ENCODE measurements at regions not wholly inside any gene's neighbourhood (a gene's known extent, or its start where the extent isn't known, plus 50 kb on each side); places are given as distances from the start of the nearest gene placed in this dataset.

- TF ChIP-seq, protein P1, sequence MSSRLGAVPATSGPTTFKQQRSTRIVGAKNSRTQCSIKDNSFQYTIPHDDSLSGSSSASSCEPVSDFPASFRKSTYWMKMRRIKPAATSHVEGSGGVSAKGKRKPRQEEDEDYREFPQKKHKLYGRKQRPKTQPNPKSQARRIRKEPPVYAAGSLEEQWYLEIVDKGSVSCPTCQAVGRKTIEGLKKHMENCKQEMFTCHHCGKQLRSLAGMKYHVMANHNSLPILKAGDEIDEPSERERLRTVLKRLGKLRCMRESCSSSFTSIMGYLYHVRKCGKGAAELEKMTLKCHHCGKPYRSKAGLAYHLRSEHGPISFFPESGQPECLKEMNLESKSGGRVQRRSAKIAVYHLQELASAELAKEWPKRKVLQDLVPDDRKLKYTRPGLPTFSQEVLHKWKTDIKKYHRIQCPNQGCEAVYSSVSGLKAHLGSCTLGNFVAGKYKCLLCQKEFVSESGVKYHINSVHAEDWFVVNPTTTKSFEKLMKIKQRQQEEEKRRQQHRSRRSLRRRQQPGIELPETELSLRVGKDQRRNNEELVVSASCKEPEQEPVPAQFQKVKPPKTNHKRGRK (CRISPR knock-in tag; IDR thresholded peaks at IDR 0.05; ENCODE audit: borderline replicate concordance), result no peak
- TF ChIP-seq, protein P2, sequence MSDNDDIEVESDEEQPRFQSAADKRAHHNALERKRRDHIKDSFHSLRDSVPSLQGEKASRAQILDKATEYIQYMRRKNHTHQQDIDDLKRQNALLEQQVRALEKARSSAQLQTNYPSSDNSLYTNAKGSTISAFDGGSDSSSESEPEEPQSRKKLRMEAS (CRISPR knock-in tag; IDR thresholded peaks at IDR 0.05), result no peak
- TF ChIP-seq, protein P3, sequence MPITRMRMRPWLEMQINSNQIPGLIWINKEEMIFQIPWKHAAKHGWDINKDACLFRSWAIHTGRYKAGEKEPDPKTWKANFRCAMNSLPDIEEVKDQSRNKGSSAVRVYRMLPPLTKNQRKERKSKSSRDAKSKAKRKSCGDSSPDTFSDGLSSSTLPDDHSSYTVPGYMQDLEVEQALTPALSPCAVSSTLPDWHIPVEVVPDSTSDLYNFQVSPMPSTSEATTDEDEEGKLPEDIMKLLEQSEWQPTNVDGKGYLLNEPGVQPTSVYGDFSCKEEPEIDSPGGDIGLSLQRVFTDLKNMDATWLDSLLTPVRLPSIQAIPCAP (CRISPR knock-in tag; IDR thresholded peaks at IDR 0.05), result no peak
- TF ChIP-seq JAZF1 (CRISPR knock-in tag; IDR thresholded peaks at IDR 0.05) (no peak), AFF4 (CRISPR knock-in tag; IDR thresholded peaks at IDR 0.05; ENCODE audit: borderline replicate concordance) (no peak), EMX1 (CRISPR knock-in tag; IDR thresholded peaks at IDR 0.05) (no peak)
These were observed 486.8 kb downstream of the FRK start (continued) for GRCh38 chr6:115573861-115574260.

DNA sequence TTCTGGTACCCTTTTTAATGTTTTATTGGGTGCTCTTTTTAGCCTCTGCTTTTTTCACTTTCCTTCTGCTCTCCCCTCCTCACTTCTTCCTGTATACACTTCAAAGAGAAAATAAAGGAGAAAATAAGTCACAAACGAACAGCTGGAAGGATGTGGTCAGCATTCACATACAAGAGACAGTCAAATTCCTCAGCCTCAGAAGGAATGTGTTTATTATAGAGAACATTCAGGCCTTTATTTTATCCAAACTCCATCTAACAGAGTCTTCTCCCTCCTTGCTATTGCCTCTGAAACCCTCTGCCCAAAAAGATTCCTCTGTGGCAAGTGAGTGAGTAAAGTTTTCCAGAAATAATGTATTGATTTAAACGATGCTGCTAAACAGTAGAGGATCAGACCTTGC is 490.4 kb downstream of the FRK start:
- Mint-ChIP-seq H3K4me3 (no peak overlapping the region), H3K36me3 (no peaks in the 10 kb centered on the region), H3K9me3 (no peaks in the 10 kb centered on the region; the same call in 1 of the 2 replicates), H3K4me1 (no peaks in the 10 kb centered on the region), H3K27ac (no peak overlapping the region), H3K27me3 (ENCODE audit: low read depth) (no peaks in the 10 kb centered on the region)
- DNase-seq (ENCODE audit: low spot score), result no peak
- TF ChIP-seq ETV6 (CRISPR knock-in tag; IDR thresholded peaks at IDR 0.05) (no peak), KAT7 (CRISPR knock-in tag; IDR thresholded peaks at IDR 0.05; ENCODE audit: borderline replicate concordance) (no peak), MYBL2 (CRISPR knock-in tag; IDR thresholded peaks at IDR 0.05) (no peak), ZNF121 (CRISPR knock-in tag; IDR thresholded peaks at IDR 0.05) (no peak), CREM (CRISPR knock-in tag; IDR thresholded peaks at IDR 0.05) (no peak), PRRX2 (CRISPR knock-in tag; IDR thresholded peaks at IDR 0.05) (no peak), PRDM15 (CRISPR knock-in tag; IDR thresholded peaks at IDR 0.05) (no peak), PREB (CRISPR knock-in tag; IDR thresholded peaks at IDR 0.05; ENCODE audit: borderline replicate concordance) (no peak)
- TF ChIP-seq, protein P4, sequence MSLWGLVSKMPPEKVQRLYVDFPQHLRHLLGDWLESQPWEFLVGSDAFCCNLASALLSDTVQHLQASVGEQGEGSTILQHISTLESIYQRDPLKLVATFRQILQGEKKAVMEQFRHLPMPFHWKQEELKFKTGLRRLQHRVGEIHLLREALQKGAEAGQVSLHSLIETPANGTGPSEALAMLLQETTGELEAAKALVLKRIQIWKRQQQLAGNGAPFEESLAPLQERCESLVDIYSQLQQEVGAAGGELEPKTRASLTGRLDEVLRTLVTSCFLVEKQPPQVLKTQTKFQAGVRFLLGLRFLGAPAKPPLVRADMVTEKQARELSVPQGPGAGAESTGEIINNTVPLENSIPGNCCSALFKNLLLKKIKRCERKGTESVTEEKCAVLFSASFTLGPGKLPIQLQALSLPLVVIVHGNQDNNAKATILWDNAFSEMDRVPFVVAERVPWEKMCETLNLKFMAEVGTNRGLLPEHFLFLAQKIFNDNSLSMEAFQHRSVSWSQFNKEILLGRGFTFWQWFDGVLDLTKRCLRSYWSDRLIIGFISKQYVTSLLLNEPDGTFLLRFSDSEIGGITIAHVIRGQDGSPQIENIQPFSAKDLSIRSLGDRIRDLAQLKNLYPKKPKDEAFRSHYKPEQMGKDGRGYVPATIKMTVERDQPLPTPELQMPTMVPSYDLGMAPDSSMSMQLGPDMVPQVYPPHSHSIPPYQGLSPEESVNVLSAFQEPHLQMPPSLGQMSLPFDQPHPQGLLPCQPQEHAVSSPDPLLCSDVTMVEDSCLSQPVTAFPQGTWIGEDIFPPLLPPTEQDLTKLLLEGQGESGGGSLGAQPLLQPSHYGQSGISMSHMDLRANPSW (CRISPR knock-in tag; conservative IDR thresholded peaks at IDR 0.05; ENCODE audit: low read depth), result no peak
- TF ChIP-seq, protein P5, sequence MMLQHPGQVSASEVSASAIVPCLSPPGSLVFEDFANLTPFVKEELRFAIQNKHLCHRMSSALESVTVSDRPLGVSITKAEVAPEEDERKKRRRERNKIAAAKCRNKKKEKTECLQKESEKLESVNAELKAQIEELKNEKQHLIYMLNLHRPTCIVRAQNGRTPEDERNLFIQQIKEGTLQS (CRISPR knock-in tag; conservative IDR thresholded peaks at IDR 0.05), result no peak
- TF ChIP-seq, protein P1 (CRISPR knock-in tag; IDR thresholded peaks at IDR 0.05; ENCODE audit: borderline replicate concordance), result no peak
- ATAC-seq, result no peak
- ChIA-PET CTCF (no interaction called here), POLR2A (no interaction called here)
